Coronary artery (tissue), 2 donors: ENCODE measurements at regions not wholly inside any gene's neighbourhood (a gene's known extent, or its start where the extent isn't known, plus 50 kb on each side); places are given as distances from the start of the nearest gene placed in this dataset.

Source experiments
- DNase-seq: peaks from one replicate; pipeline ENCODE4 v3.0.0-alpha.2; 2017; ENCODE audit warnings: low spot score
- H3K27ac ChIP-seq, 2 donors: fragments of 200-600 bp; sonication (generic); one replicate each; pipeline ENCODE4 v1.5.1; 2016 to 2019
- H3K4me3 ChIP-seq: fragments of 200-600 bp; sonication (generic); 2 replicates; pipeline ENCODE4 v1.5.1; 2016; ENCODE audit warnings: mild to moderate bottlenecking, moderate library complexity
- TF ChIP-seq, protein P1 (sequence below): fragments of 200-600 bp; sonication (generic); IDR thresholded peaks from one replicate; pipeline ENCODE4 v1.5.1; 2019; ENCODE audit warnings: antibody characterized with exemption

DNA sequence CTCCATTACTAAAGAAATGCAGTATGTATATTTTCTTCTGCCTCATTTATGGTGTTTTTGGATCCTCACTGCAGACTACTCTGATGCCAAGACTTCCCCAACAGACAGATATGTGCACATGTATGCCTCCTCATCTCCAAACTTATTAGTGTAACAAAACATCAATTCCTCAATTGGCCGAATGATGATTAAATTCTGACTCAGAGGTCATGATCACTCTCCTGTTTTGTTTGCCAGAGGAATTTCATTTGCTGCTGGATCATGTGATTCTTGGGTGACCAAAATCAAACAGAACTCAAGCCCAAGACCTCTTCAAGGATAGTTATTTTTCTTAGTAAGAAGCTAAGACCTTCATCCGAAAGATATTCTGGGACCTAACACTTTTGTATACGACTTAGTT lies 227.6 kb downstream of the LMO4 start:
- TF ChIP-seq, protein P1, sequence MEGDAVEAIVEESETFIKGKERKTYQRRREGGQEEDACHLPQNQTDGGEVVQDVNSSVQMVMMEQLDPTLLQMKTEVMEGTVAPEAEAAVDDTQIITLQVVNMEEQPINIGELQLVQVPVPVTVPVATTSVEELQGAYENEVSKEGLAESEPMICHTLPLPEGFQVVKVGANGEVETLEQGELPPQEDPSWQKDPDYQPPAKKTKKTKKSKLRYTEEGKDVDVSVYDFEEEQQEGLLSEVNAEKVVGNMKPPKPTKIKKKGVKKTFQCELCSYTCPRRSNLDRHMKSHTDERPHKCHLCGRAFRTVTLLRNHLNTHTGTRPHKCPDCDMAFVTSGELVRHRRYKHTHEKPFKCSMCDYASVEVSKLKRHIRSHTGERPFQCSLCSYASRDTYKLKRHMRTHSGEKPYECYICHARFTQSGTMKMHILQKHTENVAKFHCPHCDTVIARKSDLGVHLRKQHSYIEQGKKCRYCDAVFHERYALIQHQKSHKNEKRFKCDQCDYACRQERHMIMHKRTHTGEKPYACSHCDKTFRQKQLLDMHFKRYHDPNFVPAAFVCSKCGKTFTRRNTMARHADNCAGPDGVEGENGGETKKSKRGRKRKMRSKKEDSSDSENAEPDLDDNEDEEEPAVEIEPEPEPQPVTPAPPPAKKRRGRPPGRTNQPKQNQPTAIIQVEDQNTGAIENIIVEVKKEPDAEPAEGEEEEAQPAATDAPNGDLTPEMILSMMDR: no peak
- H3K27ac ChIP-seq: no peak overlapping the region
- no peak for DNase-seq
- no peak overlapping the region for H3K4me3 ChIP-seq

DNA sequence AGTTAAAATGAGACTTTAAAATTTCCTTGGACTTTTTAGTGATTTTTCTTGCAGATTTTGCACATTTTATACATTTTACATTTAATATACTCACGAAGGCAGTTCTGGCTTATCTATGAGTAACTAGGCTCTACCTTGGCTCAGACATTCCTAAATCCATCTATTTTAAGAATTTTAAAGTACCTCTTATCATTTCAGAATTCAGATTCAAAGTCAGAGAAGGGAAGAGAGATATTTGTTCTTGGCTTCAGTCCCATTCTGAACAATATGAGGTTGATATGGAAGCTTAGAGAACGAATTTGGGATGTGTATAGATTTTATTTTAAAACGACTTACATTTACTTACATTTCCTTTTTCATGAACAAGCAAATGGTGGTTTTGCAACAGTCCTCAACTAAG lies 230.2 kb downstream of the LMO4 start:
- DNase-seq: no peak
- TF ChIP-seq, protein P1: no peak
- H3K27ac ChIP-seq: no peak overlapping the region
- H3K4me3 ChIP-seq: no peak overlapping the region

DNA sequence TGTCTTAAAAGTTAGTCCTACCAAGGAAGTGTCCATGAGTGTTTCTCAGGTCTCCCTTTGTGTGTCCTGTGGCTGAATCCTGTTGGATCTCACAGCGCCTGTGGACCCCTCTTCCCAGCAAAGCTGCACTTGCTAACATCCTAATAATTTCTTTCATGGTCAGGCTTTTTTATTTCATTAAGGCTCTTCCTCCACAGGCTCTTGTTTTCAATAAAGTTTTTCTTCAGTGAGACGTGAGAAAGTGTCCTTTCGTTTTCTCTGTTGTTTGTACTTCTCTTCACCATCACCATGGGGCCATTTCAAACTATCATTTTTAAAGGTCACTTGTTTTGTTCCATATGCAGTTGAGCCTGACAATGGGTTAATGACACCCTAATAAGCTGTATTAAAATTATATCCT lies 231.5 kb downstream of the LMO4 start:
- H3K4me3 ChIP-seq: no peak overlapping the region
- TF ChIP-seq, protein P1: no peak
- H3K27ac ChIP-seq: no peak overlapping the region
- no peak for DNase-seq

DNA sequence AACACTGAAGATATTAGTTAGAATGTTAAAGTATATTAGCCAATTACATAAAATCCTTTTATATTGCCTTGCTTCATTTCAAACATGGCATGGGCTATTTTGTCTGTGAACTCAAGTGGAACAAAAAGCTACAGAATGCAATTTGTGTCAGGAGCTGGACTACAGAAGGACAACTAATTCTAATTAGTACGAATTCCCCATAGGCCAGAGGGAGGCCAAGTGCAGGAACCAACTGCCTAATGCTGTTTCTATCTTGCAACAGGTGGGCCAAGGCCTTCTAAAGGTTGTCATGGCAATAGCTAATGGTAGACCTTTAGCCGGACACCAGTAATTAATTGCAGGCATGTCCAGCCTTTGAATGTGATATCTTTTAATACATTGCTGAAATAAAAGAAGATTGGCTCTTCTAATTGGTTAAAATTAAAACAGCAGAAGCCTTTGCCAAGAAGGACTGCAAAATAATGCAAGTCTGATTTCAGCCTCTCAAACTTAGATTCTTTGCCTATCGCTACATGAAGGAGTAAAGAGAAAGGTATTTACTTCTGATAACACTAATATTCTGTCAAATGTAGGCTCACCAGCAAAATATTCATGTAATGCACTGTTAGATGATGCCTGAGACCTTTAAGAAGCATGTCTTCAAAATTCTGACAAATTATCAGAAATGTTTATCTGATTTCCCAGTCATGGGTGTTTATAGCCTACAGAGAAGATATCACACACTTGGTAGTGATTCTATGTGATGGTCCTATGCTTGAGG lies 232.1 kb downstream of the LMO4 start:
- TF ChIP-seq, protein P1: no peak
- no peak for DNase-seq
- H3K27ac ChIP-seq: no peak overlapping the region
- H3K4me3 ChIP-seq: no peak overlapping the region

DNA sequence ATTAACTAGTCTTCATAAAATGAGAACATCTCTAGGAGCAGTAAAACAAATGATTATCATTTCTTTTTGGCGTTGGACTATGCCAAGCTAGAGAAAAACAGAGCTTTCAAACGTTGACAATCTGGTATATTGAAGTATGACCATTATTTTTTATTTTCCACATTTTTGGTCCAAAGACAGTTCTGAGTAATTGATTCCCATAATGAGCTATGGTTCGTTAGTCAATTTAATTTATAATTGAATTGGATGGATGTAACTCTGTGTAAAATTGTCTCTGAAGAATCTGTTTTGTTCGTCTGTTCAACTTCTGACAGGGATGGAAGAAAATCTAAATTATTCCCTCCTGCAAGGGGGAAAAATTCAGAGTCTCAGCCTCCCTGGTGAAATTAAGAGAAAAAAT lies 234.5 kb downstream of the LMO4 start:
- DNase-seq: no peak
- Histone ChIP-seq H3K4me3 (no peak overlapping the region), H3K27ac (no peak overlapping the region)
- TF ChIP-seq, protein P1: no peak

DNA sequence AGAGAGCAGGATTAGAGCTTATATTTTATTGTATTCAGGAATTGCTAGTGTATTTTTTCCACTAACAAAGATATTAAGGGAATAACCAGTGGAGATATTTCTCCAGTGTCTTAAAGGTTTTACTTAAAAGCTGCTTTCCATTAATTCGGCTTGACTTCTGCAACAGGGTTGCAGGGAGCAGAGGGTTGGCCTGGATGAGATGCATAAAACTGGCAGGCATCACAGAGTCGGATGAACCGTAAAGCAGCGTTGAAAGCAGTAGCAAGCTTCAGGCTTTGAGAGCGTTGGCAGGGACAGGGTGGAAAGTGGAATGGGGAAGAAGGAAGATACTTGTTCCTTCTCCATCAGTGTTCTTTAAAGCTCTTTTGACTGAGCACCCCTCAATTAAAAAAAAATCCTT lies 237.2 kb downstream of the LMO4 start:
- TF ChIP-seq, protein P1: no peak
- H3K4me3 ChIP-seq: no peak overlapping the region
- no peak for DNase-seq

DNA sequence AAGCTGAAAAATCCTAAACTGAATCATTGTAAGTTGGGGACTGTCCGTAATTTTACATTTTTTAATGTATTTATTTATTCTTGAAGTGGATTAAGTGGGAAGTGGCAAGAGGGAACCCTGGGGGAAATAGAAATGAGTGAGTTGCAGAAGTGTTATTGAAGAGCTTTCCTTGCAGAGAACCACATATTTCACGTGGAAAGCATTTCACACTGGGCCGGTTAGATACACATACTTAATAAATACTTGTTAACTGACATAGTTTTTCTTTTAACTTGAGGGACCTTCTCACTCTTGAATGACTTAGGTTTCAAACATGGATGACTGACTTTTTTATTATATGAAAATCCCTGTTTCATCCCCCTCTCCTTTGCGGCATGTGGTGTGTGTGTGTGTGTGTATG lies 239.3 kb downstream of the LMO4 start:
- TF ChIP-seq, protein P1: no peak
- Histone ChIP-seq H3K27ac (no peak overlapping the region), H3K4me3 (no peak overlapping the region)
- DNase-seq: no peak

More for the DNA sequence above, 237.2 kb downstream of the LMO4 start:
- no peak overlapping the region for H3K27ac ChIP-seq
